Adrenal gland (tissue), 9 donors: ENCODE measurements at regions not wholly inside any gene's neighbourhood (a gene's known extent, or its start where the extent isn't known, plus 50 kb on each side); places are given as distances from the start of the nearest gene placed in this dataset.

Experiments used
- DNase-seq, 7 donors: peaks; one replicate each; pipeline ENCODE4 v3.0.0-alpha.2; 2019 to 2020
- H3K27ac ChIP-seq, 5 donors: fragments of 200-600 bp; sonication (generic) in 4 of 5; 1 replicate in 3 of 5; 2 replicates in 2 of 5; pipeline versions ENCODE4 v1.5.1 to v1.8.0; 2016 to 2020; ENCODE audit warnings: mild to moderate bottlenecking in 1 of 5
- H3K27me3 ChIP-seq: fragments of 200-600 bp; 2 replicates; pipeline ENCODE4 v1.8.0; 2021
- H3K36me3 ChIP-seq, 2 donors: fragments of 200-600 bp; replicated peaks in 1 of 2; 1 replicate in 1 of 2; 2 replicates in 1 of 2; pipeline versions ENCODE4 v1.5.1 to v1.8.0; 2018 to 2022
- H3K4me1 ChIP-seq, 2 donors: fragments of 200-600 bp; replicated peaks in 1 of 2; 1 replicate in 1 of 2; 2 replicates in 1 of 2; pipeline versions ENCODE4 v1.5.1 to v1.8.0; 2018 to 2021
- H3K4me3 ChIP-seq, 4 donors: fragments of 200-600 bp; sonication (generic) in 3 of 4; one replicate each; pipeline ENCODE4 v1.5.1; 2016 to 2018
- H3K9me3 ChIP-seq, 3 donors: fragments of 200-600 bp; sonication (generic) in 1 of 3; replicated peaks in 1 of 3; 1 replicate in 2 of 3; 2 replicates in 1 of 3; pipeline versions ENCODE4 v1.5.1 to v1.8.0; 2016 to 2021
- POLR2A ChIP-seq, 2 donors: fragments of 450-650 bp; IDR thresholded peaks; one replicate each; pipeline ENCODE4 v1.6.1; 2017; ENCODE audit warnings: antibody characterized with exemption in 2 of 2, mild to moderate bottlenecking in 2 of 2, moderate library complexity in 1 of 2
- WGBS, 4 donors: extraction: QIAGEN DNeasy Blood & Tissue Kit in 2 of 4; methylation state at CpG; one replicate each; pipeline versions ENCODE4 v1.1.5 to v1.1.7; 2013 to 2017; 5-methylcytosine and 5-hydroxymethylcytosine counted together
- intact Hi-C, 2 donors: fragments of 100-400 bp; cut with DNase I; formaldehyde crosslinking; loops; one replicate each; pipeline versions ENCODE4 v1.14.1 to v1.15.0; 2022 to 2023
- TF ChIP-seq, protein P1 (sequence below), 6 experiments: fragments of 450-650 bp in 4 of 6; fragments of 200-600 bp in 2 of 6; sonication (generic) in 1 of 6; IDR thresholded peaks; 1 replicate in 5 of 6; 2 replicates in 1 of 6; pipeline versions ENCODE4 v1.5.1 to v1.8.0; 2016 to 2021; ENCODE audit warnings: antibody characterized with exemption in 6 of 6, mild to moderate bottlenecking in 2 of 6, moderate library complexity in 1 of 6
- donor health status: healthy with polysubstance abuse.
- donor health status: Bipolar disorder and iron deficiency.
- donor health status: DM: yes; HTN: yes; CAD: no.
- donor health status: DM: no; HTN: no; CAD: no.
- donor health status: DM: no; HTN: no; CAD: no.

DNA sequence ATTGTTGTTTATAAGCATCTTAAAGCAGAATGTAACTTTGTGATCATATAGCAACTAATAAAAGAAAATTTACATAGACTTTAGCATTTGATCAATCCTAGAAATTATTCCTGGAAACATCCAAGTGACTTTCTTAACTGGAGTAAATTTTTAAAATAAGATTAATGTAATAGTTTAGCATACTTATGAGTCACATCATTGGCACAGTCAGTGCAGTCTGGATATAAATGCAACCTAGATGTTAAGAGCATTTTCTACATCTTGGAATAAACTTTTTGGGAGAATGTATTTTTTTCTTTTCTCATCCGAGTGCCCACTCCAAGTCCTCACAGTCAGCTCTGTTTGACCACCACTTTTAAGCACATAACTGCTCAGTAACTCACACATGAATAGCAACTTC lies 324.6 kb upstream of the PLSCR5 start:
- intact Hi-C loops = no loop called here
- Histone ChIP-seq H3K27me3 (no peaks in the 10 kb centered on the region), H3K9me3 (no peaks in the 10 kb centered on the region), H3K4me3 (no peak overlapping the region), H3K4me1 (no peaks in the 10 kb centered on the region), H3K36me3 (no peaks in the 10 kb centered on the region), H3K27ac (no peak overlapping the region)
- no peak for TF ChIP-seq POLR2A (IDR thresholded peaks at IDR 0.05)
- TF ChIP-seq, protein P1, sequence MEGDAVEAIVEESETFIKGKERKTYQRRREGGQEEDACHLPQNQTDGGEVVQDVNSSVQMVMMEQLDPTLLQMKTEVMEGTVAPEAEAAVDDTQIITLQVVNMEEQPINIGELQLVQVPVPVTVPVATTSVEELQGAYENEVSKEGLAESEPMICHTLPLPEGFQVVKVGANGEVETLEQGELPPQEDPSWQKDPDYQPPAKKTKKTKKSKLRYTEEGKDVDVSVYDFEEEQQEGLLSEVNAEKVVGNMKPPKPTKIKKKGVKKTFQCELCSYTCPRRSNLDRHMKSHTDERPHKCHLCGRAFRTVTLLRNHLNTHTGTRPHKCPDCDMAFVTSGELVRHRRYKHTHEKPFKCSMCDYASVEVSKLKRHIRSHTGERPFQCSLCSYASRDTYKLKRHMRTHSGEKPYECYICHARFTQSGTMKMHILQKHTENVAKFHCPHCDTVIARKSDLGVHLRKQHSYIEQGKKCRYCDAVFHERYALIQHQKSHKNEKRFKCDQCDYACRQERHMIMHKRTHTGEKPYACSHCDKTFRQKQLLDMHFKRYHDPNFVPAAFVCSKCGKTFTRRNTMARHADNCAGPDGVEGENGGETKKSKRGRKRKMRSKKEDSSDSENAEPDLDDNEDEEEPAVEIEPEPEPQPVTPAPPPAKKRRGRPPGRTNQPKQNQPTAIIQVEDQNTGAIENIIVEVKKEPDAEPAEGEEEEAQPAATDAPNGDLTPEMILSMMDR (IDR thresholded peaks at IDR 0.05) = no peak
- WGBS, 4 donors = 26 to 50% (median 49%) methylated on average over 1 of the region's 1 CpG
- no peak for DNase-seq

DNA sequence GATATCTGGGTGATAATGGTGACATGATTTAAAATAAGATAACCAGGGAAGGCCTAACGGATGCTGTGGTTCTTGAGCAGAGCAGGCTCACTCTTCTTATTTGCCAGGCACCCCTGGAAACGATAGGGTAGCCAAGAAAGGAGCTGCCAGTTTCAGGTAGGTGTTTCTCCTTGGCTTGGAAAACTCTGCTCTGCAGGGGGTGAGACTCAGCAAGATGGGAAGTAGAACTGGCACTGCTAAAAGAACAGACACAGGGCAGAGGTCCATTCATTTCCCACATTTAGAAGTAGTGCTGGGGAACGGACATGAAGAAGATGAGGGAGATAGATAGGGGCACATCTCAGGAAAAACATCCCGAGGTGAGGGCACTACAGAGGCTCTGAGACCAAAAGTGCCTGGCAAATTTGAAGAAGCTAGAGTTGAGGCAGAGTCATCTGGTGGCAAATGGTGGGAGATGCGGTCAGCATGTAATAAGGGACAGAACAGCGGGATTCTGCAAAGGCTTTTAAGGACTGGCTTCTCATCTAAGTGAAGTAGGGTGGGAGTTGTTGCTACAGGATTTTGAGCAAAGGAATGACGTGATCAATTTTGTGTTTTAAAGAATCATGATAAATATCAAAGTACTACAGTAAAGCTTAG lies 323.4 kb upstream of the PLSCR5 start:
- DNase-seq = no peak
- no peak for TF ChIP-seq POLR2A (IDR thresholded peaks at IDR 0.05)
- TF ChIP-seq, protein P1 (IDR thresholded peaks at IDR 0.05) = no peak
- intact Hi-C loops = no loop called here
- no peaks in the 10 kb centered on the region for H3K9me3 ChIP-seq
- no peak overlapping the region for H3K4me3 ChIP-seq
- H3K27ac ChIP-seq = no peak overlapping the region
- no peaks in the 10 kb centered on the region for H3K36me3 ChIP-seq
- no peaks in the 10 kb centered on the region for H3K4me1 ChIP-seq
- no peaks in the 10 kb centered on the region for H3K27me3 ChIP-seq
- 61 to 73% (median 64%) methylated on average over 7 of the region's 7 CpGs for WGBS, 4 donors

DNA sequence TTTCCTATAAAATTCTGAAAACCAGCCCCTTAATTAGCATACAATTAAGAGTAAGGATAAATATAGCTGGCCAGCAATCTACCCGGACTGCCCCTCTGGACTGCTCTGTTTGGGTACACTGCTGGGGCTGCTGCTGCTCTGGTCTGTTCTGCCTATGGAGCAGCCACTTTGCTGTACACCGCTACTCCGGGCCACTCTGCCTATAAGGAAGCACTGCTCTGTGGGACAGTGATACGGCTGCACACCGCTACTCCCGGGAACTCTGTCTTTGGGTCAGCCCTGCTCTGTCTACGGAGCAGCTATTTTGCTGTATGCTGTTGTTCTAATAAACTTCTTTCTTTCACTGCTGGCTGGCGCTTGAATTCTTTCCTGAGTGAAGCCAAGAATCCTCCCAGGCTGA lies 316.5 kb upstream of the PLSCR5 start:
- Histone ChIP-seq H3K4me3 (no peak overlapping the region), H3K9me3 (no peaks in the 10 kb centered on the region), H3K4me1 (no peaks in the 10 kb centered on the region), H3K27me3 (no peaks in the 10 kb centered on the region), H3K27ac (no peak overlapping the region), H3K36me3 (no peaks in the 10 kb centered on the region)
- no peak for DNase-seq
- intact Hi-C loops = no loop called here
- TF ChIP-seq, protein P1 (IDR thresholded peaks at IDR 0.05) = no peak
- TF ChIP-seq POLR2A (IDR thresholded peaks at IDR 0.05) = no peak
- 82 to 90% (median 85%) methylated on average over 8 of the region's 8 CpGs for WGBS, 4 donors

DNA sequence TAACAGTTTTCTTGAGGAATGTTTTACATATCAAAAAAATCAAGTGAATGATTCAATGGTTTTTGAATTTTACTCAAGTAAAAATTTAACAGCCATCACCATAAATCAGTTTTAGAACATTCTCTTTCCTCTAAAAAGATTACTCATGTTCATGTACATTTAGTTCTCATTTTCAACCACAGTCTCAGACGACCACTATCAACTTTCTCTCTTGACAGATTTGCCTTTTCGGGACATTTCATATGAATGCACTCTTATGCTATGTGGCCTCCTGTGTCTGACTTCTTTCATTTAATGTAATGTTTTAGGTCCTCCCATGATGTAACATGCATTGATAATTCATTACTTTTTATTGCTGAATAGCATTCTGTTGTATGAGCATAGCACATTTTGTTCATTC lies 309.3 kb upstream of the PLSCR5 start:
- no peaks in the 10 kb centered on the region for H3K36me3 ChIP-seq
- H3K27ac ChIP-seq = no peak overlapping the region
- 62 to 67% (median 64%) methylated on average over 2 of the region's 2 CpGs for WGBS, 4 donors
- intact Hi-C loops = no loop called here
- no peaks in the 10 kb centered on the region for H3K9me3 ChIP-seq
- TF ChIP-seq, protein P1 (IDR thresholded peaks at IDR 0.05) = no peak
- TF ChIP-seq POLR2A (IDR thresholded peaks at IDR 0.05) = no peak
- DNase-seq = no peak
- no peak overlapping the region for H3K4me3 ChIP-seq
- H3K4me1 ChIP-seq = no peaks in the 10 kb centered on the region
- no peaks in the 10 kb centered on the region for H3K27me3 ChIP-seq
